Neural cell (in vitro differentiated cells): ENCODE measurements at regions not wholly inside any gene's neighbourhood (a gene's known extent, or its start where the extent isn't known, plus 50 kb on each side); places are given as distances from the start of the nearest gene placed in this dataset.

Experiments used
- CTCF ChIP-seq: fragments of 450-650 bp; IDR thresholded peaks from 2 replicates; pipeline ENCODE4 v1.5.1; 2014; ENCODE audit warnings: antibody characterized with exemption, mild to moderate bottlenecking, moderate library complexity; ENCODE audit not compliant: poor library complexity, severe bottlenecking
- EP300 ChIP-seq: fragments of 450-650 bp; conservative IDR thresholded peaks from 2 replicates; pipeline ENCODE4 v1.6.1; 2014; ENCODE audit warnings: antibody characterized with exemption, mild to moderate bottlenecking, moderate library complexity; ENCODE audit not compliant: poor library complexity, severe bottlenecking
- EZH2 ChIP-seq: fragments of 200-600, 300-800 bp; shearing (Covaris generic), sonication (generic); IDR thresholded peaks from 2 replicates; pipeline ENCODE4 v1.6.1; 2014; ENCODE audit warnings: antibody characterized with exemption, low read length, borderline replicate concordance, mild to moderate bottlenecking; ENCODE audit not compliant: insufficient read depth, poor library complexity, severe bottlenecking
- MXI1 ChIP-seq: fragments of 450-650 bp; conservative IDR thresholded peaks from 2 replicates; pipeline ENCODE4 v1.6.1; 2014; ENCODE audit warnings: antibody characterized with exemption, mild to moderate bottlenecking; ENCODE audit not compliant: poor library complexity, severe bottlenecking
- POLR2AphosphoS5 ChIP-seq: IDR thresholded peaks from 2 replicates; pipeline ENCODE4 v1.6.1; 2012
- RAD21 ChIP-seq: fragments of 450-650 bp; conservative IDR thresholded peaks from 2 replicates; pipeline ENCODE4 v1.6.1; 2014; ENCODE audit warnings: antibody characterized with exemption, mild to moderate bottlenecking, moderate library complexity
- SMC3 ChIP-seq: fragments of 450-650 bp; conservative IDR thresholded peaks from 2 replicates; pipeline ENCODE4 v1.6.1; 2014; ENCODE audit warnings: antibody characterized with exemption, mild to moderate bottlenecking, moderate library complexity; ENCODE audit not compliant: poor library complexity
- TAF1 ChIP-seq: IDR thresholded peaks from 2 replicates; pipeline ENCODE4 v1.6.1; 2012; ENCODE audit warnings: low read depth
- TF ChIP-seq, protein P1 (sequence below): IDR thresholded peaks from 2 replicates; pipeline ENCODE4 v1.6.1; 2012; ENCODE audit warnings: borderline replicate concordance

DNA sequence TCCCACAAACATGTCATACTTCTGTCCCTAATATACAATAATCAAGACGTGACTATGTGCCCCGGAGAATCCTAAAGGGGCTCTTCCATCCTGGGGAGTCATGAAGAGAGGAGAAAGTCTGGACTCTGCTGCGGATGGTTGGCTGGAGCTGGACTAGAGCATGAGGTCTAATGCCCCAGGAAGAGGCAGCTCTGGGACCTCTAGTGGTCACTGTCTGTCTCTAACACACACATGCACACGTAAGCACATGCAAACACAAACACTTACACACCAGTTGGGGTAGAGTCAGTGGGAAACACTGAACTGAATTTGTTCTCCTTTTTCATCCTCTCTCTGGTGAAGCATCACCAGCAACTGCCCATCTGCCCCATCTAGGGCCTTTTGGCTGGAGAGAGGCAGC lies 271.6 kb downstream of the TDRD15 start:
- TF ChIP-seq CTCF (no peak), EZH2 (no peak), EP300 (no peak), MXI1 (no peak), TAF1 (no peak), SMC3 (no peak), POLR2AphosphoS5 (no peak), RAD21 (no peak)
- TF ChIP-seq, protein P1, sequence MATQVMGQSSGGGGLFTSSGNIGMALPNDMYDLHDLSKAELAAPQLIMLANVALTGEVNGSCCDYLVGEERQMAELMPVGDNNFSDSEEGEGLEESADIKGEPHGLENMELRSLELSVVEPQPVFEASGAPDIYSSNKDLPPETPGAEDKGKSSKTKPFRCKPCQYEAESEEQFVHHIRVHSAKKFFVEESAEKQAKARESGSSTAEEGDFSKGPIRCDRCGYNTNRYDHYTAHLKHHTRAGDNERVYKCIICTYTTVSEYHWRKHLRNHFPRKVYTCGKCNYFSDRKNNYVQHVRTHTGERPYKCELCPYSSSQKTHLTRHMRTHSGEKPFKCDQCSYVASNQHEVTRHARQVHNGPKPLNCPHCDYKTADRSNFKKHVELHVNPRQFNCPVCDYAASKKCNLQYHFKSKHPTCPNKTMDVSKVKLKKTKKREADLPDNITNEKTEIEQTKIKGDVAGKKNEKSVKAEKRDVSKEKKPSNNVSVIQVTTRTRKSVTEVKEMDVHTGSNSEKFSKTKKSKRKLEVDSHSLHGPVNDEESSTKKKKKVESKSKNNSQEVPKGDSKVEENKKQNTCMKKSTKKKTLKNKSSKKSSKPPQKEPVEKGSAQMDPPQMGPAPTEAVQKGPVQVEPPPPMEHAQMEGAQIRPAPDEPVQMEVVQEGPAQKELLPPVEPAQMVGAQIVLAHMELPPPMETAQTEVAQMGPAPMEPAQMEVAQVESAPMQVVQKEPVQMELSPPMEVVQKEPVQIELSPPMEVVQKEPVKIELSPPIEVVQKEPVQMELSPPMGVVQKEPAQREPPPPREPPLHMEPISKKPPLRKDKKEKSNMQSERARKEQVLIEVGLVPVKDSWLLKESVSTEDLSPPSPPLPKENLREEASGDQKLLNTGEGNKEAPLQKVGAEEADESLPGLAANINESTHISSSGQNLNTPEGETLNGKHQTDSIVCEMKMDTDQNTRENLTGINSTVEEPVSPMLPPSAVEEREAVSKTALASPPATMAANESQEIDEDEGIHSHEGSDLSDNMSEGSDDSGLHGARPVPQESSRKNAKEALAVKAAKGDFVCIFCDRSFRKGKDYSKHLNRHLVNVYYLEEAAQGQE, result no peak
